Suprapubic skin (tissue), 3 donors: ENCODE measurements at regions not wholly inside any gene's neighbourhood (a gene's known extent, or its start where the extent isn't known, plus 50 kb on each side); places are given as distances from the start of the nearest gene placed in this dataset.

Source experiments
- CTCF ChIP-seq, 2 donors: fragments of 200-600 bp in 1 of 2; fragments of 450-650 bp in 1 of 2; sonication (generic) in 1 of 2; IDR thresholded peaks; one replicate each; pipeline ENCODE4 v1.5.1; 2016 to 2019; ENCODE audit warnings: antibody characterized with exemption in 2 of 2, mild to moderate bottlenecking in 1 of 2, moderate library complexity in 1 of 2
- EP300 ChIP-seq: sonication (generic); formaldehyde crosslinking; IDR thresholded peaks from one replicate; pipeline ENCODE4 v1.6.1; 2017; ENCODE audit warnings: antibody characterized with exemption
- POLR2A ChIP-seq, 2 donors: fragments of 450-650 bp; IDR thresholded peaks; one replicate each; pipeline ENCODE4 v1.6.1; 2017; ENCODE audit warnings: antibody characterized with exemption in 2 of 2, mild to moderate bottlenecking in 2 of 2, moderate library complexity in 2 of 2

GRCh38 chr5:18740301-18740700 is 1106.0 kb downstream of the TAF11L14 start:
- TF ChIP-seq CTCF (IDR thresholded peaks at IDR 0.05) (no peak), POLR2A (IDR thresholded peaks at IDR 0.05) (no peak), EP300 (no peak)
